ENCODE measurements at regions not wholly inside any gene's neighbourhood (a gene's known extent, or its start where the extent isn't known, plus 50 kb on each side); places are given as distances from the start of the nearest gene placed in this dataset.
A peak's percentile ranks its signal among the peaks of the same experiment; 100 is the strongest.

GRCh38 chr10:4733150-4733842 is 92.7 kb upstream of the AKR1E2 start:
- DNase-seq (ENCODE audit: low read depth) = peak; percentile 73

- no peak for DNase-seq (ENCODE audit: low read depth)
These were observed 95.0 kb upstream of the AKR1E2 start for GRCh38 chr10:4730998-4731397.

GRCh38 chr10:4725917-4726606 is 99.9 kb upstream of the AKR1E2 start:
- DNase-seq (ENCODE audit: low read depth) = peak; percentile 83

GRCh38 chr10:4723860-4724259 is 102.1 kb upstream of the AKR1E2 start:
- no peak for DNase-seq (ENCODE audit: low read depth)

GRCh38 chr10:4721999-4722753 is 103.8 kb upstream of the AKR1E2 start:
- peak; percentile 47 for DNase-seq (ENCODE audit: low read depth)

- peak; percentile 39 for DNase-seq (ENCODE audit: low read depth)
These were observed 105.5 kb upstream of the AKR1E2 start for GRCh38 chr10:4720463-4720862.

- no peak for DNase-seq (ENCODE audit: low read depth)
These were observed 106.3 kb upstream of the AKR1E2 start for GRCh38 chr10:4719671-4720070.

GRCh38 chr10:4719036-4719435 is 107.0 kb upstream of the AKR1E2 start:
- no peak for DNase-seq (ENCODE audit: low read depth)

GRCh38 chr10:4718544-4718943 is 107.5 kb upstream of the AKR1E2 start:
- DNase-seq (ENCODE audit: low read depth) = no peak

GRCh38 chr10:4717670-4718069 is 108.3 kb upstream of the AKR1E2 start:
- no peak for DNase-seq (ENCODE audit: low read depth)

GRCh38 chr10:4710858-4711257 is 115.1 kb upstream of the AKR1E2 start:
- DNase-seq (ENCODE audit: low read depth) = no peak

GRCh38 chr10:4708123-4708759 is 117.8 kb upstream of the AKR1E2 start:
- no peak for DNase-seq (ENCODE audit: low read depth)

- DNase-seq (ENCODE audit: low read depth) = no peak
These were observed 118.8 kb upstream of the AKR1E2 start for GRCh38 chr10:4707221-4707620.

- peak; percentile 92 for DNase-seq (ENCODE audit: low read depth)
These were observed 121.9 kb upstream of the AKR1E2 start for GRCh38 chr10:4704034-4704545.

GRCh38 chr10:4701016-4701415 is 125.0 kb upstream of the AKR1E2 start:
- DNase-seq (ENCODE audit: low read depth) = no peak

- DNase-seq (ENCODE audit: low read depth) = no peak
These were observed 125.9 kb upstream of the AKR1E2 start for GRCh38 chr10:4699950-4700730.

- peak; percentile 31 for DNase-seq (ENCODE audit: low read depth)
These were observed 127.9 kb upstream of the AKR1E2 start for GRCh38 chr10:4698075-4698474.

- no peak for DNase-seq (ENCODE audit: low read depth)
These were observed 129.8 kb upstream of the AKR1E2 start for GRCh38 chr10:4696186-4696585.

- peak; percentile 77 for DNase-seq (ENCODE audit: low read depth)
These were observed 132.0 kb upstream of the AKR1E2 start for GRCh38 chr10:4693967-4694366.

GRCh38 chr10:4692206-4692605 is 133.8 kb upstream of the AKR1E2 start:
- DNase-seq (ENCODE audit: low read depth) = no peak

- DNase-seq (ENCODE audit: low read depth) = peak; percentile 63
These were observed 134.2 kb upstream of the AKR1E2 start for GRCh38 chr10:4691776-4692175.
